B cell (primary cell): ENCODE measurements at regions not wholly inside any gene's neighbourhood (a gene's known extent, or its start where the extent isn't known, plus 50 kb on each side); places are given as distances from the start of the nearest gene placed in this dataset.

Source experiments
- ATAC-seq: fragments of 200-7000 bp; cut with Tn5 transposase; one replicate; pipeline ENCODE4 v1.10.0; 2021; ENCODE audit warnings: low read depth, mild to moderate bottlenecking, moderate number of reproducible peaks, moderate library complexity
- CTCF ChIA-PET: fragments of 350-600 bp; sonication (Branson Sonifier 250); formaldehyde crosslinking; loops from one replicate; lab custom pipeline; 2021; ENCODE audit warnings: antibody characterized with exemption, inconsistent platforms; lab: Charles Lee
- POLR2A ChIA-PET: fragments of 350-600 bp; sonication (Branson Sonifier 250); formaldehyde crosslinking; loops from one replicate; lab custom pipeline; 2021; ENCODE audit warnings: antibody characterized with exemption; lab: Charles Lee
- DNase-seq: peaks from one replicate; pipeline ENCODE4 v3.0.0; 2013
- H2AFZ ChIP-seq: 2 replicates; pipeline ENCODE4 v1.6.1; 2012; ENCODE audit warnings: mild to moderate bottlenecking, low read depth, low read length; ENCODE audit not compliant: insufficient read depth, poor library complexity, severe bottlenecking
- H3K27ac ChIP-seq, 2 donors: 1 replicate in 1 of 2; 2 replicates in 1 of 2; pipeline ENCODE4 v1.5.1; 2012 to 2013; ENCODE audit warnings: low read length in 2 of 2, mild to moderate bottlenecking in 2 of 2, moderate library complexity in 1 of 2
- H3K27me3 ChIP-seq, 4 experiments: fragments of 200-600 bp in 1 of 4; sonication (generic) in 1 of 4; replicated peaks in 1 of 4; 1 replicate in 2 of 4; 2 replicates in 2 of 4; pipeline versions ENCODE4 v1.6.1 to v1.7.0; 2013 to 2016; ENCODE audit warnings: low read length in 3 of 4, mild to moderate bottlenecking in 2 of 4, mixed read lengths in 1 of 4, moderate library complexity in 1 of 4; ENCODE audit not compliant: insufficient read depth in 4 of 4, control insufficient read depth in 3 of 4; ENCODE audit errors: control extremely low read depth in 1 of 4
- H3K36me3 ChIP-seq, 2 experiments: replicated peaks in 1 of 2; 1 replicate in 1 of 2; 2 replicates in 1 of 2; pipeline versions ENCODE4 v1.6.1 to v1.7.1; 2013; ENCODE audit warnings: low read length in 1 of 2; ENCODE audit not compliant: insufficient read depth in 2 of 2, control insufficient read depth in 1 of 2; ENCODE audit errors: control extremely low read depth in 1 of 2, extremely low read depth in 1 of 2
- H3K4me1 ChIP-seq, 2 donors: fragments of 200-600 bp in 1 of 2; sonication (generic) in 1 of 2; 1 replicate in 1 of 2; 2 replicates in 1 of 2; pipeline versions ENCODE4 v1.5.1 to v1.6.1; 2013 to 2017; ENCODE audit warnings: low read length in 2 of 2; ENCODE audit not compliant: control insufficient read depth in 2 of 2, insufficient read depth in 2 of 2
- H3K4me2 ChIP-seq: replicated peaks from 2 replicates; pipeline ENCODE3; 2012; ENCODE audit warnings: mild to moderate bottlenecking, low read depth, low read length; ENCODE audit not compliant: poor library complexity, severe bottlenecking
- H3K4me3 ChIP-seq, 5 experiments: fragments of 200-600 bp in 1 of 5; sonication (generic) in 1 of 5; 1 replicate in 3 of 5; 2 replicates in 2 of 5; pipeline versions ENCODE4 v1.5.1 to v1.7.0; 2011 to 2016; ENCODE audit warnings: low read length in 4 of 5, mild to moderate bottlenecking in 4 of 5, low read depth in 2 of 5, control low read depth in 1 of 5, moderate library complexity in 1 of 5; ENCODE audit not compliant: insufficient read depth in 1 of 5; ENCODE audit errors: control extremely low read depth in 1 of 5, extremely low read depth in 1 of 5
- H3K79me2 ChIP-seq: fragments of 200-600 bp; sonication (generic); one replicate; pipeline ENCODE4 v1.6.0; 2016; ENCODE audit warnings: low read length; ENCODE audit not compliant: control insufficient read depth, insufficient read depth
- H3K9ac ChIP-seq: fragments of 200-600 bp; sonication (generic); 2 replicates; pipeline ENCODE4 v1.6.1; 2017; ENCODE audit warnings: mild to moderate bottlenecking, low read length, moderate library complexity
- H3K9me3 ChIP-seq, 3 donors: one replicate each; pipeline versions ENCODE4 v1.6.1 to v1.7.1; 2013; ENCODE audit warnings: low read length in 2 of 3; ENCODE audit not compliant: control insufficient read depth in 2 of 3, insufficient read depth in 1 of 3; ENCODE audit errors: control extremely low read depth in 1 of 3
- H4K20me1 ChIP-seq: 2 replicates; pipeline ENCODE4 v1.6.0; 2012; ENCODE audit warnings: mild to moderate bottlenecking, low read length; ENCODE audit not compliant: insufficient read depth, control insufficient read depth, poor library complexity, severe bottlenecking
- H3K27ac Mint-ChIP-seq: one replicate; pipeline ENCODE4 v1.8.0; 2021; ENCODE audit warnings: mixed read lengths
- H3K27me3 Mint-ChIP-seq: one replicate; pipeline ENCODE4 v1.8.0; 2021; ENCODE audit warnings: mixed read lengths
- H3K4me1 Mint-ChIP-seq: one replicate; pipeline ENCODE4 v1.8.0; 2021; ENCODE audit warnings: mixed read lengths
- H3K4me3 Mint-ChIP-seq: one replicate; pipeline ENCODE4 v1.8.0; 2021; ENCODE audit warnings: mixed read lengths
- H3K9me3 Mint-ChIP-seq: one replicate; pipeline ENCODE4 v1.8.0; 2022; ENCODE audit warnings: mixed read lengths; ENCODE audit not compliant: insufficient read depth
- CTCF ChIP-seq: fragments of 200-600 bp; IDR thresholded peaks from one replicate; pipeline ENCODE4 v1.8.0; 2022; ENCODE audit warnings: antibody characterized with exemption, mild to moderate bottlenecking
- EZH2 ChIP-seq: IDR thresholded peaks from 2 replicates; pipeline ENCODE4 v1.6.1; 2012; ENCODE audit warnings: borderline replicate concordance, low read depth, mild to moderate bottlenecking, moderate library complexity, low read length; ENCODE audit not compliant: insufficient read depth, poor library complexity, severe bottlenecking
- WGBS: methylation state at CpG from one replicate; pipeline ENCODE4 v1.1.5; 2013; ENCODE audit warnings: missing lambda C conversion rate; ENCODE audit not compliant: insufficient coverage; 5-methylcytosine and 5-hydroxymethylcytosine counted together
- intact Hi-C: fragments of 100-400 bp; cut with micrococcal nuclease; formaldehyde crosslinking; loops from one replicate; pipeline ENCODE4 v1.10.0; 2022

GRCh38 chr18:41072946-41073345, 882.1 kb upstream of the PIK3C3 start:
- no peak overlapping the region for H3K4me3 Mint-ChIP-seq
- H3K36me3 ChIP-seq: no peaks in the 10 kb centered on the region
- no peak overlapping the region for H3K9ac ChIP-seq
- H3K4me1 Mint-ChIP-seq: no peaks in the 10 kb centered on the region
- H3K4me2 ChIP-seq: no peak overlapping the region
- no peak overlapping the region for H3K27ac Mint-ChIP-seq
- ChIA-PET POLR2A (no interaction called here), CTCF (no interaction called here)
- no peak for ATAC-seq
- intact Hi-C loops: no loop called here
- H3K9me3 ChIP-seq: peaks cover 0 to 2% (median 0%) of the 10 kb centered on the region in 3 donors
- H3K27ac ChIP-seq: no peak overlapping the region
- no peaks in the 10 kb centered on the region for H3K79me2 ChIP-seq
- no peaks in the 10 kb centered on the region for H3K27me3 ChIP-seq
- H3K4me3 ChIP-seq: no peak overlapping the region
- no peaks in the 10 kb centered on the region for H3K4me1 ChIP-seq
- no peaks in the 10 kb centered on the region for H4K20me1 ChIP-seq
- no peak for TF ChIP-seq EZH2
- no peak for TF ChIP-seq CTCF
- H2AFZ ChIP-seq: no peak overlapping the region
- no peak for DNase-seq
- no peaks in the 10 kb centered on the region for H3K27me3 Mint-ChIP-seq
- no CpG with 5 or more reads among the region's 1 CpG for WGBS
- H3K9me3 Mint-ChIP-seq: peaks cover 3% of the 10 kb centered on the region

- Histone ChIP-seq H2AFZ (no peak overlapping the region), H3K4me3 (no peak overlapping the region), H3K79me2 (no peaks in the 10 kb centered on the region), H3K27ac (no peak overlapping the region), H3K27me3 (no peaks in the 10 kb centered on the region), H3K9me3 (peaks cover 0 to 2% (median 0%) of the 10 kb centered on the region in 3 donors), H3K36me3 (no peaks in the 10 kb centered on the region), H4K20me1 (no peaks in the 10 kb centered on the region), H3K4me2 (no peak overlapping the region), H3K9ac (no peak overlapping the region), H3K4me1 (no peaks in the 10 kb centered on the region)
- Mint-ChIP-seq H3K4me3 (no peak overlapping the region), H3K27ac (no peak overlapping the region), H3K27me3 (no peaks in the 10 kb centered on the region), H3K9me3 (peaks cover 3% of the 10 kb centered on the region), H3K4me1 (no peaks in the 10 kb centered on the region)
- no peak for ATAC-seq
- ChIA-PET POLR2A (no interaction called here), CTCF (no interaction called here)
- intact Hi-C loops: no loop called here
- no CpG with 5 or more reads among the region's 4 CpGs for WGBS
- DNase-seq: no peak
- TF ChIP-seq EZH2 (no peak), CTCF (no peak)
Measured at GRCh38 chr18:41071826-41072225, 883.2 kb upstream of the PIK3C3 start.
